HG03064 (cell line): ENCODE measurements at regions not wholly inside any gene's neighbourhood (a gene's known extent, or its start where the extent isn't known, plus 50 kb on each side); places are given as distances from the start of the nearest gene placed in this dataset.

Source experiments
- ATAC-seq: cut with Tn5 transposase; IDR thresholded peaks from one replicate; pipeline ENCODE4 v1.9.1; 2021; ENCODE audit warnings: low read depth; ENCODE audit not compliant: unreplicated experiment

GRCh38 chr11:32200136-32200847 lies 109.4 kb downstream of the RCN1 start:
- ATAC-seq, result no peak

- no peak for ATAC-seq
Observed at GRCh38 chr11:32204751-32205150, 113.9 kb downstream of the RCN1 start.

- no peak for ATAC-seq
Observed at GRCh38 chr11:32210556-32210955, 119.7 kb downstream of the RCN1 start.

GRCh38 chr11:32213223-32213622 lies 122.3 kb downstream of the RCN1 start:
- no peak for ATAC-seq

GRCh38 chr11:32215157-32215556 lies 124.3 kb downstream of the RCN1 start:
- ATAC-seq, result no peak

- ATAC-seq, result no peak
Observed at GRCh38 chr11:32216749-32217148, 125.9 kb downstream of the RCN1 start.

- ATAC-seq, result no peak
Observed at GRCh38 chr11:32219320-32219719, 128.4 kb downstream of the RCN1 start.

- ATAC-seq, result no peak
Observed at GRCh38 chr11:32221476-32222032, 130.7 kb downstream of the RCN1 start.

- ATAC-seq, result no peak
Observed at GRCh38 chr11:32224580-32224979, 133.7 kb downstream of the RCN1 start.

GRCh38 chr11:32225571-32226285 lies 134.9 kb downstream of the RCN1 start:
- no peak for ATAC-seq

- ATAC-seq, result no peak
Observed at GRCh38 chr11:32226480-32226879, 135.6 kb downstream of the RCN1 start.

GRCh38 chr11:32229576-32230240 lies 138.8 kb downstream of the RCN1 start:
- ATAC-seq, result no peak

GRCh38 chr11:32231909-32232493 lies 141.1 kb downstream of the RCN1 start:
- no peak for ATAC-seq

- no peak for ATAC-seq
Observed at GRCh38 chr11:32232516-32232915, 141.6 kb downstream of the RCN1 start.

- no peak for ATAC-seq
Observed at GRCh38 chr11:32233276-32233675, 142.4 kb downstream of the RCN1 start.

- ATAC-seq, result no peak
Observed at GRCh38 chr11:32233928-32234327, 143.1 kb downstream of the RCN1 start.

- no peak for ATAC-seq
Observed at GRCh38 chr11:32244453-32244852, 153.6 kb downstream of the RCN1 start.

GRCh38 chr11:32253706-32254105 lies 162.8 kb downstream of the RCN1 start:
- no peak for ATAC-seq

GRCh38 chr11:32255841-32256240 lies 165.0 kb downstream of the RCN1 start:
- ATAC-seq, result no peak

GRCh38 chr11:32256466-32256865 lies 165.6 kb downstream of the RCN1 start:
- ATAC-seq, result no peak

- ATAC-seq, result peak; percentile 91
Observed at GRCh38 chr11:32259641-32260081, 168.8 kb downstream of the RCN1 start.
